ENCODE measurements at regions not wholly inside any gene's neighbourhood (a gene's known extent, or its start where the extent isn't known, plus 50 kb on each side); places are given as distances from the start of the nearest gene placed in this dataset.

DNA sequence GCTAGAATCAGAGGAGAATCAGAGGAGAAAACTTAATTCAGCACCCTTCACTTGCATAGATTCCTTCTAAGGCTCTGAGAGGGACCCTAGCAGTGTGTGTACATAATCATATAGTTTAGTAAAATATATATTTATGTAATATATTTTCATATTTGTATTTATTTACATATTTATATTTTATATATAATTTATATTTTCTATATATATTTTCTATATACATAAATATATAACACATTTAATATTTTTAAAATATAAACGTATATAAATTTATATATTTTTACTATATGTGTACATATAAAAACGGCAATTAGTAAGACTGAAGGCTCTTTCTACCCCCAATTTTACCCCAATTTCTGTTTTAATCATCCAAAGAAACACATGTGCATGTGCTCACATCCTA, 80.3 kb downstream of the NXPE2 start:
- no peak for DNase-seq (ENCODE audit: low read depth)

DNA sequence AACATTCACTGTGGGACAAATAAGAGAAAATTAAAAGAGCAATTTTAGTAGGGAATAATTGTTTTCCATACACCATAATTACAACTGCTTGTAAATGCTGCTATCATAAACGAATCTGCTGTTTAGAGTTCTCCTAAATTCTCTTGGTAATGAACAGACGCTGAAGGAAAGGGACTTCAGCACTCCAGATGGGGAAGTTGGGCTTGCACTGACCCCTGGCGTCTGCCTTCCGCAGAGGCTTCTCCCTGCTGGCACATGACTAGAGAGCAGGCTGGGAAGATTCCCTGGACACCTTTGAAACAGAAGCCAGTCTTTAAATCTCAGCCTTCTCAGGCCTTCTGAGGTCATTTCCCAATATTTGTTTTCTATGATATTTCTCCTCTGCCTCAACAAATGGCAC, 84.1 kb downstream of the NXPE2 start:
- peak; percentile 66 for DNase-seq (ENCODE audit: low read depth)

- no peak for DNase-seq (ENCODE audit: low read depth)
Observed at GRCh38 chr11:114764563-114764962, 86.2 kb downstream of the NXPE2 start.

DNA sequence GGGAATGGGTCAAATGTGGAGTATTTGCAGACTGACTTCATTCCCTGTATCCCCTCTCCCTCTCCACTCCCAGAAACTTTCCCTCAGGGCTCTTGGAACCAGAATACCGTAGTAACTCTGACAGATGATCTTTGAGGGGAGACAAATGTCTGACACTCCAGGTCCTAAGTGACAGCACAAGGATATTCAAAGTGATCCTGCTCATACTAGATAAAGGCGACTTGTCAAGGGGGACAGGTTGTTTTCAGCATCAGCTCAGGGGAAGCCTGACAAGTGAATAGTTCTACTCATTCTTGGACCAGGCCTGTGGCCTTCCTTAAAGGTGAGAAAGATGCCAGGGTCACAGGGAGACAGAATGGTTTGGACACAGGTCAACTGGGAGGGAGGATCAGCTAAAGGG, 92.8 kb downstream of the NXPE2 start:
- DNase-seq (ENCODE audit: low read depth) = no peak

GRCh38 chr11:114773541-114774338, 95.4 kb downstream of the NXPE2 start:
- no peak for DNase-seq (ENCODE audit: low read depth)

GRCh38 chr11:114774599-114775361, 96.5 kb downstream of the NXPE2 start:
- peak; percentile 41 for DNase-seq (ENCODE audit: low read depth)

- DNase-seq (ENCODE audit: low read depth) = no peak
Observed at GRCh38 chr11:114775875-114776621, 97.7 kb downstream of the NXPE2 start.

DNA sequence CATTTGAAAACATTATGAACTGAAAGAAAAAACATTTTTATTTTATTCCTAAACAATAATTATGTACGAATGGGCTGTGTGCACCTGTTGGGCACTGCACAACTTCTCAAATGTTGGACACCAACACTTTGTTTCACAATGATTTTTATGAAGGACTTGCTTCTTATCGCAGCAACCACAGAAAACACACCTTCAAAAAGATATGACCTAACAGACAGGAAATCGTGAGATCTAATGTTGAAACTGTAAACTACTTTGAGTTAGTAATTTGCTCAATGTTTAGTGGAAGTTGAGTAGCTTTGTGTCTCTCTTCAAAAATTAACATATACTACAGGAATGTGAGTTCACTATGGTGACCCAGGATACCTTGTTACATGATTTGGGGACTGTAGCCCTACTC, 98.6 kb downstream of the NXPE2 start:
- no peak for DNase-seq (ENCODE audit: low read depth)

DNA sequence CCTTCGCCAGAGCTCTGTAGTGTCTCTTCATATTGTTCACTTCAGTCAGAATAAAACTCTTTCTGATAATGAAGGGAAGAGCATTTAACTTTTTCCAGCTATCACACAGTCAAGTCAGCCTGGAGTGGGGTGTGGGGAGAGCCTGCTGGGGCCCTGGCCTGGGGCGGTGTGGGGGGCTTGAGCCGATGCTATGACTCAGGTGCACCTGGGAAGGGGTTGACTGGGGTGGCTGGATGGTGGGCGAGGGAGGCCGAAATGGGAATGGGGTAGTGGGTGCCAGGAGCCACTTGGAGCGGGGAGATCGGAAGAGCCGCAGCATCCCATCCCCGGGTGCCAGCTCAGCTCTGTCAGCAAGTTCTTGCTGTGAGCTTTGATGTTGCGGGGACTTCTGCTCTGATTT, 100.9 kb downstream of the NXPE2 start:
- DNase-seq (ENCODE audit: low read depth) = no peak

GRCh38 chr11:114782650-114783310, 104.5 kb downstream of the NXPE2 start:
- DNase-seq (ENCODE audit: low read depth) = no peak

GRCh38 chr11:114783805-114784204, 105.5 kb downstream of the NXPE2 start:
- no peak for DNase-seq (ENCODE audit: low read depth)

- no peak for DNase-seq (ENCODE audit: low read depth)
Observed at GRCh38 chr11:114784216-114784615, 105.9 kb downstream of the NXPE2 start.

DNA sequence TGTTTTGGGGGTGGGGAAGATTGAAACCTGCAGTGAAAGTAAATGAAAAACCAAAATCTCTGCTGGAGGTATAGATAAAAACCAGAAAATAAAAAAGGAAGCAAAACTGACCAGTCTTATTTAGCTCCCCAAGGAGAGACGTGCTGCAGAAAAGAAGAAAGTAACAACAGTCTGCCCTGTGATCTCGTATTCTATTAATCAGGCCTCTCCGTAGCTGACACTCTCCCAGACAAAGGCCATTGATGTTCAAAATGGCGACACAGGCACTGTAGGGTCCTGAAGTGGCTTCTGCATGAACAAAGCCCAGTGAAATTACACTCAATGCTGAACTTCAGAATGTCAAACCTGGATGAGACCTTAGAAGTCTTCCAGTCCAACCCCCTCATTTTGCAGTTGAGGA, 106.6 kb downstream of the NXPE2 start:
- no peak for DNase-seq (ENCODE audit: low read depth)

- DNase-seq (ENCODE audit: low read depth) = no peak
Observed at GRCh38 chr11:114785820-114786219, 107.5 kb downstream of the NXPE2 start.

DNA sequence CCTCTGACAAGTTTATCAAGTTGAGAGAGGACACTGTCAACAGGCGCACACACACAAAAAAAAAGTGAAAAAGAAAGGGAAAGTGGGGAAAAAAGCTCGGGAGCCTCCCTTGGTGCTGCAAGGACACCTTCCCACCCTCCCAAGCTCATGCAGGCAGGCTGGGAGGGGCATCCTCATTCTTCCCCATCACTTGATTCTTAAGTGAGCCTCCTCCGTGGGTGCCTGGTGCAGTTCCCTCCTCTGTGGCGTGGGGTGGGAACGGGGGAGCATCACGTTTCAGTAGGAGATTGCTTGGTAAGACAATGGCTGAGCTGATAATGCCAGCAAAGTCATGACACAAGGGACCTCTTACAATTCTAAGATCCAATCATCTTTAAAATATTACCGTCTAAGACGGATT, 108.8 kb downstream of the NXPE2 start:
- no peak for DNase-seq (ENCODE audit: low read depth)

GRCh38 chr11:114790910-114791309, 112.6 kb downstream of the NXPE2 start:
- no peak for DNase-seq (ENCODE audit: low read depth)

DNA sequence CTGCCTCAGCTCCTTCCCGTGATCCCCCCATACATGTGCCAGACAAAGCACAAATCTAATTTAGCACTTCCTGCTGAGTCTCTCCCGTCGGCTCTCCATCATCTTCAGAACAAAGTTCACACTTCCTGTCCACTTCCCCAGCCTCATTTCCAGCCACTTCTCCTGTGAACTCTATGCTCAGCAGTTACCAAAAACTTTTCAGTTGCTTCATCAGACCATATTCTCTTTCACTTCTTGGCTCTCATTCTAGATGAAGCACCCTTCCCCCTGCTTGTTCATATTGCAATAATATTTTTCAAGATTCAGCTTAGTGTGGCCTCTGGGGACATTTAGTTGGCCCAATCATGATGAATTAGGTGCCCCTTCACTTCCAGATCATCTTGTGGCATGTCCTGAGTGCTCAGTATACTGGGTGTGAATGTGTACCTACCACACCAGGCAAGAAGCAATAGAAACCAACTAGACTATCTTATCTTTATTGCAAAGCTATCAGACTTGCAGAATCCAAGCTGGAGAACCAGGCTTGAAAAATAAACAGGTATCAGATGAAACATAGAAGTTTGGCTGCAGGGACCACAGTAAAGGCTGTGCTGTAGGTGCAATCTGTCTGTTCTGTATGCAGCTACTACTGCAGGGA, 115.8 kb downstream of the NXPE2 start:
- DNase-seq (ENCODE audit: low read depth) = no peak

DNA sequence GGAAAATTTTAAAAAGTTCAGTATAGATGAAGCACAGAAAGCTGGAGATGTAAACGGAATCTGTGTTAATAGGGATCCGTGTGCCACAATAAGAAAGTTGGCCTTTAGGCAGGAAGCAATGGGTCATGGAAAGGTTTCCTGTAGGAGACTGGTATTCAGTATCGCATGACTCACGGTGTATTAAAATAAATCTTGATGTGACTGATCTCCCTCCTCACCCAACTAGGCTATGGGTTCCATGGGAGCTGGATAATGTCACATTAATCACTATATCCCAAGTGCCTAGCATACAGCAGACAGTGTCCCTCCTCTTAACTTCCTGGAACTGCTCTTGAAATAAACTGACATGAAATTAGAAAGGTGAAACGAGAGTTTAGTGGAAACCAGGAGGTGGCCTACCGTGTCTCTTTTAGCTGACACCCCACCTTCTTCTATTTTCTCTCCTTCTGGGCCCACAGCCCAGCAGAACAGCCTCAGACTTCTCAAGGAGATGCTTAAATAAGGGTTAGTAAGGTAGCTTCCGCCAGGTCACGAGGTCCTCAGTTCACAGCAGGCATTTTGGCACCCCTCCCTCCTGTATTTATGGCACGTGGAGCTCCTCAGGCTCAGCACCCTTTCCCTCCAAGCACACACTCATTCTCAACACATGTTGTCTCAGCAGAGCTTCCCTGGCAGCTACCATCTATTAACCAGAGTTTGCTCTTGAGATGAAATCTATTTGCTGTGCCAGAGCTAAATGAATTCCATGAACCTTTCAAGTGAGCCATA, 118.8 kb downstream of the NXPE2 start:
- DNase-seq (ENCODE audit: low read depth) = no peak

- DNase-seq (ENCODE audit: low read depth) = no peak
Observed at GRCh38 chr11:114799476-114799875, 121.1 kb downstream of the NXPE2 start.

GRCh38 chr11:114801773-114802172, 123.4 kb downstream of the NXPE2 start:
- no peak for DNase-seq (ENCODE audit: low read depth)

DNA sequence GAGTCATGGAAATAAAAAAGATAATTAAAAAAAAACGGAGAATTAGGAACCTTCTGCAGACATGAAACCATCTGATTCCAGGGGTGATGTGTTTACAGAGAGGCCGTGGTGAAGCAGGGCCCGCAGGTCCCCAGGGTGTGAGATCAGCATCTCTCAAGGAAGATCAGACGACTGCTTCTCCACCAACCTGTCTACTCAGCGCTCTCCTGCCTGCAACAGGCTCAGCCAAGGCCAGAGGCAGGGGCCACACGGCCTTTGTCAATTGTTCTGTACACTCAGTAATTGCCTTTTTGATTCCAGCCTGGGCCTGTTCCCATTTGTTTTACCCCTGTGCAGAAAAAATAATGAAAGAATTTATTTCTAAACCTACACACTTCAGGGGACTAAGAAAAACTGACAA, 124.6 kb downstream of the NXPE2 start:
- DNase-seq (ENCODE audit: low read depth) = no peak
